GM11168 (cell line): ENCODE measurements at regions not wholly inside any gene's neighbourhood (a gene's known extent, or its start where the extent isn't known, plus 50 kb on each side); places are given as distances from the start of the nearest gene placed in this dataset.
"Not testable (repeated sequence)": the region's sequence is repeated elsewhere in the genome, so short reads cannot be mapped to it uniquely, and the experiment has no call there.

Experiments used
- in situ Hi-C: fragments of 300-500 bp; cut with MboI; formaldehyde crosslinking; loops from one replicate; pipeline ENCODE4 v1.12.0; 2022; ENCODE audit warnings: low sequenced_read_pairs; ENCODE audit not compliant: unreplicated experiment

DNA sequence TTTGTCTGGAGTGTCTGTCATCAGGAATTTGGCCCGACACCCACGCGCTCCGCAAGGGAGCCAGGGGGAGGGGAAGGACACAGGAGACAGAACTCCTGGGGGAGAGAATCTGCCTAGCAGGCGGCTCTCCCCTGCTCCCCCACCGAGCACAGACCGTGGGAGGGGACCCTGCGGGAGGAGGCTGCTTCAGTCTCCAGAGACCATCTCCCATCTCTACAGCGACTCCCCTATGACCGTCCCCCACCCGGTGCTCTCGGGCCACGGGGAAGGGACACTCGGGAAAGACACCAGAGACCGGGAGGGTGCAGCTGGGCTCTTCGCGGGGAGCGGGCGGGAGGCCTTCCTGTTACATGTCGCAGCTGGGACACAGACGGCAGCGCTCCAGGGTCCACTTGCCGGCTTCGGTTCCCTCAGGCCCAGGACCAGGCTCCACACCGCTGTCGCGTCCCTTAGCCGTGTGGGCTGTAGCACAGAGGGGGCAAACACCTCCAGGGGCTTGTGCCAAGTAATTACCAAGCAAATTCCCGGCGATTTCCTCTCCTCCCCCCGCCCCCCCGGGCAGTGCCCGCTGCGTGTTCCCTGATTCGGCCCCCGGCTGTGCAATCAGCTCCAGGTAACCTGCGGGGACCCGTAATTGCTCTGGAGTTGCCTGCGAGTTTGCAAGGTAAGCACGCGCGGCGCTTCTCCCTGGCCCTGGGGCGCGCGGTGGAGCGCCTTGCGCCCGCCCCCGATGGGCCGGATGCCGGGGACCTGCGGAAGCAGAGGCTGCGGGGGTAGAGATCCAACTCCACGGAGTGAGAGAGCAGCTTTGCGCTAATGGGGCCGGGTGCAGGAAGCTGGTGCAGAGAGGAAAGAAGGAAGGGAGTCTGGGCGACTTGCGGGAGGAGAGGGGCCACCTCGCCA is 155.1 kb upstream of the CADM1 start:
- in situ Hi-C loops: no loop called here

DNA sequence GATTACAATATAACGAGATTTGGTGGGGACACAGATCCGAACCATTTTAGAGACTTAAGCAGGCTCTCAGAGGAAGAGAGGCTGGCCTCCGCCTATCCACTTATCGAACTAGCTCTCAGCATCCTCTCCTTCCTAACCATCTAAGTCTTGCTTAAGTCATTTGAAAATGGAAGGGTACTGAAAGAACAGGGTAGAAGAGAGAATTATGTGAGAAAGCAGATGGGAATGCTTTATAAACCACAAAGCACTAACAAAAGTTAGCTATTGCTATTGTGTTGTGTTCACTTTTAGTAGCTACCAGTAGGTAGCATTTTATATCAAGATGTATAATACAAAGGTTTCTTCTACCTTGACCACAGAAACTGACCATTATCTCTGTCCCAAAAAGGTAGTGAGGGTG is 153.4 kb upstream of the CADM1 start:
- in situ Hi-C loops: no loop called here

- in situ Hi-C loops: no loop called here
Observed at GRCh38 chr11:115656669-115657068, 152.5 kb upstream of the CADM1 start.

- in situ Hi-C loops: no loop called here
Observed at GRCh38 chr11:115656041-115656440, 151.8 kb upstream of the CADM1 start.

DNA sequence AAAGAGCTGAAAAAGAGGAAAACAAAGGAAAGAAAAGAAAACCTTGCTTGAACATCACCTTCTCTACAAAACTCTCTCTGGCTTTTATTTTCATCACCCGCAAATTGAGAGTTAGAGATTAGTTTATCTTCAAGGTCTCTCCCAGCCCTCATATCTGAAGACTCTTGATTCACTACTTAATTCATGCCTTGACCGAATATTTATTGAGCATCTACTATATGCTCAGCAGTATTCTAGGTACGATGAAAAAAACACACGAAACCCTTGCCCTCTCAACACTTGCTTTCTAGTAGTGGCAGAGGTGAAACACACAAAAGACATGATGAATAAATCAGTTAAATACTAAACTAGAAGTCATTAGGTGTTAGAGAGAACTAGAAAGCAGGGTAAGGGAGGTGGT is 150.6 kb upstream of the CADM1 start:
- in situ Hi-C loops: no loop called here

DNA sequence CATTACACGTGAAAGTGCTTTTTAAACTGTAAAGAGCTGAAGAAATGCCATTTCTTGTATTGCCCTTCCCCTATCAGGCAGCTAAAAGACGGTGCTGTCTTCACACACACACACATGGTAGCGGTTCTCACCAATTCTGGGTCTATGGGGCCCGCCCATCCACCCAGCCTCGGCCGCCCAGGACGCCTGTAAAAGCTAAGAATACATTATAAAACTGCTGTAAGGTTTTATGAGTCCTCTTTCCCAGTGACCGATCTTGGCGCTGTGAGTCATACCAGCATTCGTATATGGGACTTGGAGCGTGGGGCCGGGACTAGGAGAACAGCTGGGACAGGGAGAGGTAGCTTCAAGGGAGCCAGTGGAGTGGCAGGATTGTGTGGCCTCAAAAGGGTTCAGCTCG is 149.7 kb upstream of the CADM1 start:
- in situ Hi-C loops: no loop called here

DNA sequence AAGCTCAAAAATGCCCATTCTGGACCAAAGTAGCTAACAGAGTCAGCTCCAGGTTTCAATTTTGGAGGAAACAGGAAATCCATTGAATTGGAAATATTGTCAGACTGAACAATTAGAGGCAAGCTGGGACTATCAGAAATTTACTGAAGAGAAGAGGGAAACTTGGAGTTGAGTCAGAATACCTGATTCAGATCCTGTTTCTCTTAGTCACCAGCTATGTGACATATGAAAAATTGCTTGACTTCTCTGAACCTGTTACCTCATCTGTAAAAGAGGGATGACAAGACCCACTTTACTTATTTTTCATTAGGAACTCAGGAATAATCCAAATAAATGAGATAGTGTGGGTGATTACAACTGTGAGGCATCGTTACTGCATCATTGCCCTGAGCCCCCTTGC is 148.9 kb upstream of the CADM1 start:
- in situ Hi-C loops: no loop called here

- in situ Hi-C loops: no loop called here
Observed at GRCh38 chr11:115652496-115652895, 148.3 kb upstream of the CADM1 start.

DNA sequence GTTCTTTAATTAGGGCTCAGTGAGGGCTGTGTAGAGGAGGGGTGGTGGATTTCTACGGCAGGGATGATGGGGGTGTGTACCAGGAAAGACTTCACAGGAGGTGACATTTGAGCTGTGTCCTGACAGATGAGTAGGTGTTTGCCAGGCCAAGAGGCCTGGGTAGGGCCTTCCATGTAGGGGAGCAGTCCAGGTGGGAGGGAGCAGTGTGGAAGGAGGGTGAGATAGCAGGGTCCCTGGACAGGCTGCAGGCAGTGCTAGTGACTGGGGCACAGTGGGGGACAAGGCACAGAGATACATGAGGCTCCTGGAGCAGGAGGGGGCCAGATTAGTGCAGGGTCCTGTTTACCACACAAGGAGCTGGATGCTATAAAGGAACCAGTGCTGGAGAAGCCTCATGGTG is 147.9 kb upstream of the CADM1 start:
- in situ Hi-C loops: no loop called here

DNA sequence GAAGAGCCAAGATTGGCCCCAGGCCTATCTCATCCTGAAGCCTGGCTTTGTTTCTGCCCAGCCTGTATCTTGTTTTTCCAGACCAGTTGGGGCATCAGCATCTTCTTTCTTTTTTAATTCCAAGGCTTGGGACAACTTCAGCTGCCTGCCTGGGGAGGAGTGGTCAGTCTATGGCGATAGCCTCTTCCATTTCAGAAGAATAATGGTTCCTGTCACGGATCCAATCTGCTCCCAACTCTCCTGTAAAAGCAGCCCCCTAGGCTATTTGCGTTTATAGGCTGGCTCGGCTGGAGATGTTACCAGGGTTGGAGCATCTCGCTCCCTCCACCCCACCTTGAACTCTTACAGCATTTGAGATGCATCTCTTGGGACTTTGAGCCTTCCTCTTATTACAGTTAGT is 145.2 kb upstream of the CADM1 start:
- in situ Hi-C loops: no loop called here

DNA sequence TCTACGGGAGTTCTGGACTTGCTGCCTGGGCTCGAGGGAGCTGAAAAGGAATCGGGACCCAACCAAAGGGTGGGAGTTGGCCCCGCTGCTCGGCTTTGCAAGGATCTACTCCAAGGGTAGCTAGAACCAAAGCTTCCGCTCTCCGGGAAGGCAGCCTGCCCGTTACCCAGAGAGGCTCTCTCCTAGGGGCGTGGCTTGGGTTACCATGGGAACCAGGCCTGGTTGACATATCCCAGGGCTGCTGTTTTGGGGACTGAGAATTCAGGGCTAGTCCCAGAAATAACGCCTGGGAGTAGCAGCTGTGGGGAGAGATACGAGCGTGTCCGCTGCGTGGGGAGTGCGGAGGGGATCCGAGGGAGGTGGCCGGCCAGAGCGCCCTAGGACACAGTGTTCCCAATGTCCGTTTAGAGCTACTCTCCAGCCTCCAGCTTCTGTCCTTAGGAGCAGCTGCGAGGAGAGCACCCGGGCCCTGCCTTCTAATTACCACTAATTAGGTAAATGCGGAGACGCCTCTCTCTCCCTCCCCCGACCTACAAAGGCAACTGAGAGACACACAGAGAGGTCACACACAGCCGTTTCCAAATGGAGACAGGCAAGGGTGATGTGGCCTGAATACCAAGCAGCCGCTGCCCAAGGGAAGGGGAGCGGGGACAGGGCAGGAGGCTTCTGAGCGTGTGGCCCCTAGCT is 141.6 kb upstream of the CADM1 start:
- in situ Hi-C loops: no loop called here

GRCh38 chr11:115644856-115645255 is 140.6 kb upstream of the CADM1 start:
- in situ Hi-C loops: no loop called here

GRCh38 chr11:115643549-115644270 is 139.5 kb upstream of the CADM1 start:
- in situ Hi-C loops: no loop called here

DNA sequence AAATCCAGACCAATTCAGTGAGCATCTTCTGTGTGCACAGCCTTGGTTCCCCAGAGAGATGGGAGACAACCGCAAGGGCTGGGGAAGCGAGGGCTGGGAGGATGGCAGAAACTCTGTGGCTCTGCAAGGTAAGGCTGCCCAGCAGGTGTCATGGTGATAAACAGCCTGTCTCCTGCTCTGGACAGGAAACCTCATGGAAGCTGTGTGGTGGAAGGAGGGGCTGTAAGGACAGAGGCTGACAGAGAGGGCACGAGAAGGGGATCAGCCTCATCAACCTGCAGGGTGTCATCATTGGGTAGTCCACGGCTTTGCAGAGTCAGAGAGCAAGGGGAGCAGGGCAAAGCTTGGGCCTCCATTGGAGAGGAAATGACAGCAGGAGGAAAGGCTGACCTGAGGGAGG is 138.4 kb upstream of the CADM1 start:
- in situ Hi-C loops: no loop called here

GRCh38 chr11:115637599-115638241 is 133.5 kb upstream of the CADM1 start:
- in situ Hi-C loops: no loop called here

DNA sequence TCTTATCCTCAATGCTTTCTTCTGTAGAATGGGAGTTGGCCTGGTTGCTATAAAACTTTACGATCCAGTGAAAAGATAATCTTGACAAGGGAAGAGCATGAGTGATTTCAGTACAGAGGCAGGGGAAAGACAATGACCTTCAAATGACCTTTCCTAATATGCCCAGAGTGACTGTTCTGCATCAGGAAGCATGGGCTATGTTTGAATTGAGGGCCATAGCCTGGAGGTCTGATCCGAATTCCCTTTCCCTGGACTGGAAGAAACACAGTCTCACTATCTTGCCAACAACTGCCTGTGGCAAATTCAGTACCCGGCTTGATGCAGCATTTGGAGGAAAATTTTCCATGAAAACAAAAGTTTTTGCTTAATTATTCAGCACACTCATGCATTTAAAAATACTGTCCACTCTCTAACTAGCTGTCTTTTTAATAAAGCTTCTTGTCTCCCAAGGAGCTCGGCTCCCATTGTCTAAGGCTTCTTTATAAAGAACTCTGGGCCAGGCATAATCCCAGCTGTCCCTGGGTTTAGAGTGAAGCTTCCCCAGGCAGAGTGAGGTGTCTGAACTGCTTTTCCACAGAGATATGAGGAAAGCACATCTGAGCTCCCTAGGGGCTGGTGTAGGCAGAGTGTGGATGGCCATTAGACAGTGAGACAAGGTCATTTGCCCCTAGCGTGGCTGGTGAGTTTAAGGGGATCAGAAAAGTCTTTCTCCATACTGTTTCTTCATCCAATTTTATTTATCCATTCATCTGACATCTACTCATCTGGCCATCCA is 132.7 kb upstream of the CADM1 start:
- in situ Hi-C loops: no loop called here

- in situ Hi-C loops: not testable (repeated sequence)
Observed at GRCh38 chr11:115633977-115634376, 129.8 kb upstream of the CADM1 start.

- in situ Hi-C loops: no loop called here
Observed at GRCh38 chr11:115632061-115632460, 127.8 kb upstream of the CADM1 start.

GRCh38 chr11:115631609-115632008 is 127.4 kb upstream of the CADM1 start:
- in situ Hi-C loops: no loop called here

- in situ Hi-C loops: no loop called here
Observed at GRCh38 chr11:115630214-115630613, 126.0 kb upstream of the CADM1 start.
